Spleen (tissue), 11 donors: ENCODE measurements at regions not wholly inside any gene's neighbourhood (a gene's known extent, or its start where the extent isn't known, plus 50 kb on each side); places are given as distances from the start of the nearest gene placed in this dataset.

Experiments used
- DNase-seq: peaks from one replicate; pipeline ENCODE4 v3.0.0-alpha.2; 2020
- H3K27ac ChIP-seq, 8 donors: fragments of 200-600 bp; sonication (generic) in 7 of 8; 1 replicate in 4 of 8; 2 replicates in 4 of 8; pipeline versions ENCODE4 v1.5.0 to v1.8.0; 2016 to 2021; ENCODE audit warnings: inconsistent platforms in 4 of 8, mild to moderate bottlenecking in 4 of 8, moderate library complexity in 1 of 8
- H3K27me3 ChIP-seq, 7 donors: fragments of 200-600 bp; sonication (generic) in 6 of 7; replicated peaks in 1 of 7; 1 replicate in 4 of 7; 2 replicates in 3 of 7; pipeline versions ENCODE4 v1.5.0 to v1.8.0; 2016 to 2021; ENCODE audit warnings: inconsistent platforms in 3 of 7, mild to moderate bottlenecking in 1 of 7
- H3K36me3 ChIP-seq, 6 donors: fragments of 200-600 bp; sonication (generic) in 5 of 6; 1 replicate in 4 of 6; 2 replicates in 2 of 6; pipeline versions ENCODE4 v1.5.0 to v1.8.0; 2016 to 2021; ENCODE audit warnings: inconsistent platforms in 2 of 6
- H3K4me1 ChIP-seq, 6 donors: fragments of 200-600 bp; sonication (generic) in 5 of 6; 1 replicate in 3 of 6; 2 replicates in 3 of 6; pipeline versions ENCODE4 v1.5.0 to v1.8.0; 2016 to 2021; ENCODE audit warnings: inconsistent platforms in 3 of 6
- H3K4me3 ChIP-seq, 8 donors: fragments of 200-600 bp; sonication (generic) in 7 of 8; 1 replicate in 4 of 8; 2 replicates in 4 of 8; pipeline versions ENCODE4 v1.5.0 to v1.8.0; 2016 to 2021; ENCODE audit warnings: inconsistent platforms in 4 of 8, mild to moderate bottlenecking in 4 of 8, moderate library complexity in 2 of 8
- H3K9me3 ChIP-seq, 8 donors: fragments of 200-600 bp; sonication (generic) in 7 of 8; 1 replicate in 4 of 8; 2 replicates in 4 of 8; pipeline versions ENCODE4 v1.5.0 to v1.8.0; 2016 to 2021; ENCODE audit warnings: inconsistent platforms in 4 of 8
- POLR2A ChIP-seq, 3 donors: fragments of 450-650 bp; IDR thresholded peaks; one replicate each; pipeline ENCODE4 v1.5.1; 2017; ENCODE audit warnings: antibody characterized with exemption in 3 of 3, mild to moderate bottlenecking in 1 of 3
- POLR2AphosphoS5 ChIP-seq, 3 donors: sonication (generic); formaldehyde crosslinking; IDR thresholded peaks; one replicate each; pipeline ENCODE4 v1.5.1; 2017; ENCODE audit warnings: antibody characterized with exemption in 3 of 3
- WGBS, 5 donors: extraction: QIAGEN DNeasy Blood & Tissue Kit in 3 of 5; methylation state at CpG; one replicate each; pipeline versions ENCODE4 v1.1.5 to v1.1.7; 2013 to 2018; 5-methylcytosine and 5-hydroxymethylcytosine counted together
- intact Hi-C: fragments of 100-400 bp; cut with DNase I; formaldehyde crosslinking; loops from one replicate; pipeline ENCODE4 v1.15.0; 2023; ENCODE audit warnings: low total_unique reads
- TF ChIP-seq, protein P1 (sequence below), 11 experiments: fragments of 200-600 bp in 7 of 11; fragments of 450-650 bp in 4 of 11; sonication (generic) in 4 of 11; IDR thresholded peaks in 8 of 11; conservative IDR thresholded peaks in 3 of 11; 1 replicate in 7 of 11; 2 replicates in 4 of 11; pipeline versions ENCODE4 v1.4.0 to v1.8.0; 2016 to 2021; ENCODE audit warnings: antibody characterized with exemption in 11 of 11, inconsistent platforms in 4 of 11, mild to moderate bottlenecking in 1 of 11
- donor health status: healthy with polysubstance abuse.
- donor health status: DM: no; HTN: no; CAD: no; lungs with moderate emphysema.
- donor health status: DM: no; HTN: no; CAD: no.
- donor health status: Bipolar disorder and iron deficiency.
- donor health status: healthy.
- donor health status: DM: no; HTN: no; CAD: no.
- donor health status: DM: yes; HTN: yes; CAD: no.

DNA sequence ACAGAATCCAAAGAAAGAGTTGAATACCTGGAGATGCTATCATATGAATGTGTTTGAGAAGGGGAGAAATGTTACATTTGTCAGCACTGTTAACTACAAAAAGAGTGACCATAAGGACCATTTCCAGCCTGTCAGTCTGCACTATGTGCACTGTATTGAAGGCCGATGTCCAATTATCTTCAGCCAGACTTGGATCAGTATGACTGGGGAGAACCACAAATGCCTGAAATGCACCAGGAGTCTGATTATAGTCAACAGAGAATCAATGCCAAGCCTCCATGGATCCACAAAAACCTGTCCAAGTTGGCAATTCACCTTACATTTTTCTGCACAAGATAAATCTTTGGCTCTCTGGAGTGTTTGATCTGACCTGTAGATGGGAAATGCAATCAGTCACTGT lies 697.5 kb upstream of the SGCG start:
- no peak for TF ChIP-seq POLR2AphosphoS5 (IDR thresholded peaks at IDR 0.05)
- TF ChIP-seq POLR2A (IDR thresholded peaks at IDR 0.05): no peak
- TF ChIP-seq, protein P1, sequence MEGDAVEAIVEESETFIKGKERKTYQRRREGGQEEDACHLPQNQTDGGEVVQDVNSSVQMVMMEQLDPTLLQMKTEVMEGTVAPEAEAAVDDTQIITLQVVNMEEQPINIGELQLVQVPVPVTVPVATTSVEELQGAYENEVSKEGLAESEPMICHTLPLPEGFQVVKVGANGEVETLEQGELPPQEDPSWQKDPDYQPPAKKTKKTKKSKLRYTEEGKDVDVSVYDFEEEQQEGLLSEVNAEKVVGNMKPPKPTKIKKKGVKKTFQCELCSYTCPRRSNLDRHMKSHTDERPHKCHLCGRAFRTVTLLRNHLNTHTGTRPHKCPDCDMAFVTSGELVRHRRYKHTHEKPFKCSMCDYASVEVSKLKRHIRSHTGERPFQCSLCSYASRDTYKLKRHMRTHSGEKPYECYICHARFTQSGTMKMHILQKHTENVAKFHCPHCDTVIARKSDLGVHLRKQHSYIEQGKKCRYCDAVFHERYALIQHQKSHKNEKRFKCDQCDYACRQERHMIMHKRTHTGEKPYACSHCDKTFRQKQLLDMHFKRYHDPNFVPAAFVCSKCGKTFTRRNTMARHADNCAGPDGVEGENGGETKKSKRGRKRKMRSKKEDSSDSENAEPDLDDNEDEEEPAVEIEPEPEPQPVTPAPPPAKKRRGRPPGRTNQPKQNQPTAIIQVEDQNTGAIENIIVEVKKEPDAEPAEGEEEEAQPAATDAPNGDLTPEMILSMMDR (IDR thresholded peaks at IDR 0.05 in 8 of 11, conservative IDR thresholded peaks at IDR 0.05 in 3 of 11): no peak
- H3K27me3 ChIP-seq: no peaks in the 10 kb centered on the region
- H3K4me3 ChIP-seq: no peak overlapping the region
- WGBS, 5 donors: 85 to 95% (median 94%) methylated on average over 1 of the region's 1 CpG
- intact Hi-C loops: no loop called here
- no peaks in the 10 kb centered on the region for H3K4me1 ChIP-seq
- no peak for DNase-seq
- H3K36me3 ChIP-seq: no peaks in the 10 kb centered on the region
- no peaks in the 10 kb centered on the region for H3K9me3 ChIP-seq
- H3K27ac ChIP-seq: no peak overlapping the region

DNA sequence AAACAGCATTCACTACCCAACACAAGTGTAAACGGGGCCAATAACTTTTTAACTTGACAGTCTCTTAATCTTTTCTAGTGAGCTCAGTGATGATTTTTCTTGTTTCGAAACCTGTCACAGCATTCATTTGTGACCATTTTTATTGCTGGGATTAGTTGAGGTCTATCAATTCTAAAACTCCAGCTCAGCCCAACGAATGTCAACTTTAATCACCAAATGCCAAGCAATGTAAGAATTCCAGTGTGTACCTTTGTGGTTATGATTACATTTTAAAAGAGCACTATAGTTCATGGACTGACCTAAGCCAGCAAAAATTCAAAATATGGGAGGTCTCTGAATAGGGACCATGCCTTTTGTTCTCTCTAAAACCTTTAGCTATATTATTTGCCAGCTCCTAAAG lies 694.3 kb upstream of the SGCG start:
- no peaks in the 10 kb centered on the region for H3K36me3 ChIP-seq
- intact Hi-C loops: no loop called here
- WGBS, 5 donors: 65 to 87% (median 77%) methylated on average over 3 of the region's 3 CpGs
- H3K4me1 ChIP-seq: no peaks in the 10 kb centered on the region
- no peaks in the 10 kb centered on the region for H3K27me3 ChIP-seq
- no peak overlapping the region for H3K27ac ChIP-seq
- H3K9me3 ChIP-seq: peaks cover 0 to 7% (median 0%) of the 10 kb centered on the region in 8 donors
- TF ChIP-seq POLR2A (IDR thresholded peaks at IDR 0.05): no peak
- no peak for TF ChIP-seq POLR2AphosphoS5 (IDR thresholded peaks at IDR 0.05)
- TF ChIP-seq, protein P1 (IDR thresholded peaks at IDR 0.05 in 8 of 11, conservative IDR thresholded peaks at IDR 0.05 in 3 of 11): no peak
- no peak overlapping the region for H3K4me3 ChIP-seq
- no peak for DNase-seq

DNA sequence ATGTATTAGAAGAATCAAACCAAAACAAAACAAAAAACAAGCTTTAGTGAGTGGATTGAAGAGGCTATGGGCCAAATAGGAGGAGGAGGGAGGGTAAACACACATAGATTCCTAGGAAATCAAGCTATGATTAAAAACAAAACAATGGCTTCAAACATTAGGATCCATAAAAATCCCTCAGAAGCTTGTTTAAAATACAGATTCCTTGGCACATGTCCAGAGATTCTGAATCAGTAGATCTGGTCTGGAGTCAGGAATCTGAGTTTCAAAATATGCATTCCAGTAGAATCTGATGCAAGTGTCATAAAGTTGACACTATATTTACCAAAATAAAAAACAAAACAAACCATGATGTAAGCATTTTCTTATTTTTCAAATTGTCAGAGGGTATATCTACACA lies 692.8 kb upstream of the SGCG start:
- intact Hi-C loops: no loop called here
- Histone ChIP-seq H3K27me3 (no peaks in the 10 kb centered on the region), H3K9me3 (peaks cover 0 to 12% (median 0%) of the 10 kb centered on the region in 8 donors), H3K27ac (no peak overlapping the region), H3K4me3 (no peak overlapping the region), H3K4me1 (no peaks in the 10 kb centered on the region), H3K36me3 (no peaks in the 10 kb centered on the region)
- DNase-seq: no peak
- TF ChIP-seq POLR2A (IDR thresholded peaks at IDR 0.05): no peak
- TF ChIP-seq POLR2AphosphoS5 (IDR thresholded peaks at IDR 0.05): no peak
- TF ChIP-seq, protein P1 (IDR thresholded peaks at IDR 0.05 in 8 of 11, conservative IDR thresholded peaks at IDR 0.05 in 3 of 11): no peak

DNA sequence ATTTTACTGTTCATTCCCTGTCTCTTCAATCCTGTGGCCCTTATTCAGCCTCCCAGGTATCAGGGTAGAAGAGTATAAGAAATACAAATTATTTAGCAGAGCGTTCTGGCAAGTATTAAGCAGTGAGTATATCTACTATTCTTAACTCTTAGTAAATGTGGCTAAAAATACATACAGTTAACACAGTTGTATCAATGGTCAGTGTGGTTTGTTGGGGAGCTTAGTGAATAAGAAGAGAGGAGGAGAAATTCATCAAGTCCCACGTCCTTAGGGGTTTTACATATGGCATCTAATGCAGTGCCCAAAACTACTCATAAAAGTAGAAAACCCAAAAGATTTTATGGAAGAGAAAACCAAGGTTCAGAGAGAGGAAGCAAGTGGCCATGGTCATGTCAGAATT lies 691.0 kb upstream of the SGCG start:
- Histone ChIP-seq H3K27me3 (no peaks in the 10 kb centered on the region), H3K4me1 (no peaks in the 10 kb centered on the region), H3K4me3 (no peak overlapping the region), H3K27ac (no peak overlapping the region), H3K36me3 (no peaks in the 10 kb centered on the region), H3K9me3 (peaks cover 0 to 12% (median 2%) of the 10 kb centered on the region in 8 donors)
- no peak for TF ChIP-seq POLR2AphosphoS5 (IDR thresholded peaks at IDR 0.05)
- TF ChIP-seq, protein P1 (IDR thresholded peaks at IDR 0.05 in 8 of 11, conservative IDR thresholded peaks at IDR 0.05 in 3 of 11): no peak
- intact Hi-C loops: no loop called here
- no peak for DNase-seq
- WGBS, 5 donors: 59 to 79% (median 62%) methylated on average over 2 of the region's 2 CpGs
